K562 (cell line): ENCODE measurements at regions not wholly inside any gene's neighbourhood (a gene's known extent, or its start where the extent isn't known, plus 50 kb on each side); places are given as distances from the start of the nearest gene placed in this dataset.

Source experiments
- ATAC-seq: fragments of 200-7000 bp; cut with Tn5 transposase; 3 replicates; pipeline ENCODE4 v1.9.1; 2020; ENCODE audit warnings: moderate library complexity
- BruUV-seq: library from RNA; stranded (reverse); fragments of 400-500 nt; replicated peaks from 2 replicates; lab custom pipeline; 2021; lab: Mats Ljungman, UMichigan
- CTCF ChIA-PET: fragments of 300-600 bp; formaldehyde crosslinking; extraction: SDS; loops from one replicate; lab custom pipeline; 2021; ENCODE audit warnings: low intra/inter-chr PET ratio; lab: Yijun Ruan, JAX
- POLR2A ChIA-PET: fragments of 300-600, 350-650 bp; sonication (Branson Sonifier 250); formaldehyde crosslinking; extraction: SDS; loops from one replicate; lab custom pipeline; 2021; ENCODE audit warnings: antibody characterized with exemption, inconsistent platforms; lab: Yijun Ruan, JAX
- DNase-seq, 4 experiments: peaks; one replicate each; pipeline versions ENCODE4 v3.0.0 to v3.0.0-alpha.2; 2011 to 2018; ENCODE audit warnings: low spot score in 3 of 4, mixed read lengths in 3 of 4; ENCODE audit errors: extremely low read depth in 1 of 4
- FAIRE-seq: peaks from 2 replicates; lab custom pipeline; 2011; peaks lifted over from hg19 to GRCh38; lab: Jason Lieb, UNC
- H2AFZ ChIP-seq: 2 replicates; pipeline ENCODE4 v1.6.0; 2011; ENCODE audit warnings: low read depth, low read length, control low read depth, inconsistent platforms
- H3K27ac ChIP-seq: fragments of 200-600 bp; 3 replicates; pipeline ENCODE4 v1.8.0; 2011; ENCODE audit warnings: low read depth, mild to moderate bottlenecking, control low read depth, inconsistent platforms, low read length, moderate library complexity, mixed read lengths; ENCODE audit errors: extremely low read depth
- H3K27me3 ChIP-seq, 2 experiments: fragments of 300-600 bp in 1 of 2; 2 replicates in 1 of 2; 3 replicates in 1 of 2; pipeline versions ENCODE4 v1.6.0 to v1.8.0; 2011; ENCODE audit warnings: inconsistent platforms in 2 of 2, low read length in 2 of 2, mild to moderate bottlenecking in 1 of 2, mixed read lengths in 1 of 2, moderate library complexity in 1 of 2; ENCODE audit not compliant: control insufficient read depth in 2 of 2, insufficient read depth in 2 of 2
- H3K36me3 ChIP-seq: fragments of 300-600 bp; 3 replicates; pipeline ENCODE4 v1.8.0; 2011; ENCODE audit warnings: mild to moderate bottlenecking, low read length, inconsistent platforms; ENCODE audit not compliant: control insufficient read depth, insufficient read depth
- H3K4me1 ChIP-seq, 2 experiments: fragments of 200-600 bp in 1 of 2; replicated peaks in 1 of 2; 2 replicates in 1 of 2; 3 replicates in 1 of 2; pipeline versions ENCODE4 v1.5.1 to v1.8.0; 2011; ENCODE audit warnings: inconsistent platforms in 2 of 2, low read length in 2 of 2, mild to moderate bottlenecking in 1 of 2, mixed read lengths in 1 of 2, moderate library complexity in 1 of 2; ENCODE audit not compliant: control insufficient read depth in 2 of 2, insufficient read depth in 2 of 2
- H3K4me2 ChIP-seq: 2 replicates; pipeline ENCODE4 v1.6.1; 2011; ENCODE audit warnings: low read length, control low read depth, inconsistent platforms, mixed read lengths; ENCODE audit not compliant: insufficient read depth
- H3K4me3 ChIP-seq: fragments of 200-600 bp; sonication (generic), shearing (Covaris generic); 2 replicates; pipeline ENCODE4 v1.5.1; 2016; ENCODE audit warnings: control low read depth, inconsistent platforms
- H3K79me2 ChIP-seq: fragments of 200-600 bp; 3 replicates; pipeline ENCODE4 v1.8.0; 2011; ENCODE audit warnings: low read length, inconsistent platforms; ENCODE audit not compliant: control insufficient read depth, insufficient read depth
- H3K9ac ChIP-seq, 2 experiments: 2 replicates each; pipeline versions ENCODE4 v1.6.0 to v1.6.1; 2011; ENCODE audit warnings: low read depth in 2 of 2, low read length in 2 of 2, control low read depth in 1 of 2, inconsistent platforms in 1 of 2, mild to moderate bottlenecking in 1 of 2, mixed read lengths in 1 of 2; ENCODE audit not compliant: insufficient read depth in 1 of 2
- H3K9me1 ChIP-seq: one replicate; pipeline ENCODE4 v1.6.0; 2011; ENCODE audit warnings: inconsistent platforms, mild to moderate bottlenecking, low read length, moderate library complexity; ENCODE audit not compliant: control insufficient read depth, insufficient read depth
- H3K9me3 ChIP-seq: replicated peaks from 2 replicates; pipeline ENCODE4 v1.5.1; 2011; ENCODE audit warnings: low read depth, low read length, inconsistent platforms; ENCODE audit not compliant: control insufficient read depth, insufficient read depth
- H4K20me1 ChIP-seq: replicated peaks from 2 replicates; pipeline ENCODE4 v1.6.1; 2011; ENCODE audit warnings: low read length, inconsistent platforms, mixed read lengths; ENCODE audit not compliant: control insufficient read depth, insufficient read depth
- PRDM10 ChIP-seq: fragments of 450-650 bp; IDR thresholded peaks from 2 replicates; pipeline ENCODE4 v1.6.1; 2018; ENCODE audit not compliant: partially characterized antibody
- TCFL5 ChIP-seq: fragments of 250-450 bp; sonication (Bioruptor Pico); conservative IDR thresholded peaks from 2 replicates; pipeline ENCODE4 v1.6.1; 2021; ENCODE audit warnings: mild to moderate bottlenecking, moderate library complexity, matching md5 sums
- TRIM28 ChIP-seq: fragments of 450-650 bp; IDR thresholded peaks from 2 replicates; pipeline ENCODE4 v1.6.1; 2017
- WGBS: fragments of 100-300 bp; shearing (Covaris generic); methylation state at CpG from one replicate; pipeline ENCODE4 v1.1.6; 2016; ENCODE audit warnings: low coverage, mixed read lengths; ENCODE audit not compliant: insufficient coverage; ENCODE audit errors: missing lambda C conversion rate; 5-methylcytosine and 5-hydroxymethylcytosine counted together
- in situ Hi-C: fragments of 300-500 bp; cut with MboI; formaldehyde crosslinking; loops from 4 replicates; pipeline ENCODE4 v1.15.0; 2018; ENCODE audit warnings: inconsistent platforms, mixed read lengths
- intact Hi-C: fragments of 100-400 bp; cut with micrococcal nuclease; formaldehyde crosslinking; loops from 2 replicates; pipeline ENCODE4 v1.14.2; 2022
- TF ChIP-seq, protein P1 (sequence below): sonication (generic); formaldehyde crosslinking; IDR thresholded peaks from 2 replicates; pipeline ENCODE4 v1.5.0; 2020; ENCODE audit warnings: missing genetic modification reagents

DNA sequence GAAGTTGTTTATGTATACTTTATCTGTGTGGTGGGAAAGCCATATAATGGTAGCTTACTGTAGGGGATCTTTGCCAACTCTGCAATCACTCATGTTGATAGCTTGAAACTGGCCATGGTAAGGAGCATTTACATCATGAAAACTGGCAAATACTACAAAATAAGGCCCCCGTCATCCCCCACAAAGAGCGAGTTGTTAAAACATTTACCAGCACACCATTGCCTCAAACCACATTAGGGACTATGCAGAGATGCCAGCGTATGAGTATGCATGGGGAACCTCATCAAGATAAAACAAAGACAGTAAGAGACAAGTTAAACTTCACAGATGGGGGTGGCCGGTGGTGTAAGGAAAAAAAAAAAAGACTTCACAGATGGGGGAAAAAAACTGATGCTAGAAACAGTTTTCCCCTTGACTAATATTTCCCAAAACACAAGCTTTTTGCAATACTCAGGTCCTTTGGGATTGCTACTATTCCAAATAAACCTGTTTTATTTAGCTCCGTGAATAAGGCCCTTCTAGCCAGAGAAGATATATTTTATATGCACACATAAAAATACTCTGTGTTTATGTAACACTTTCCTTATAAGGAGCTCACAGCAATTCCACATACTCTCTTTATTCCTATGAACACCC is 70.6 kb upstream of the SERP2 start (continued):
- TF ChIP-seq, protein P1, sequence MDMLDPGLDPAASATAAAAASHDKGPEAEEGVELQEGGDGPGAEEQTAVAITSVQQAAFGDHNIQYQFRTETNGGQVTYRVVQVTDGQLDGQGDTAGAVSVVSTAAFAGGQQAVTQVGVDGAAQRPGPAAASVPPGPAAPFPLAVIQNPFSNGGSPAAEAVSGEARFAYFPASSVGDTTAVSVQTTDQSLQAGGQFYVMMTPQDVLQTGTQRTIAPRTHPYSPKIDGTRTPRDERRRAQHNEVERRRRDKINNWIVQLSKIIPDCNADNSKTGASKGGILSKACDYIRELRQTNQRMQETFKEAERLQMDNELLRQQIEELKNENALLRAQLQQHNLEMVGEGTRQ (CRISPR knock-in tag), result no peak
- no peak for TF ChIP-seq PRDM10
- TF ChIP-seq TCFL5 (CRISPR knock-in tag), result no peak
- TF ChIP-seq, all 486 proteins: peak for 0

DNA sequence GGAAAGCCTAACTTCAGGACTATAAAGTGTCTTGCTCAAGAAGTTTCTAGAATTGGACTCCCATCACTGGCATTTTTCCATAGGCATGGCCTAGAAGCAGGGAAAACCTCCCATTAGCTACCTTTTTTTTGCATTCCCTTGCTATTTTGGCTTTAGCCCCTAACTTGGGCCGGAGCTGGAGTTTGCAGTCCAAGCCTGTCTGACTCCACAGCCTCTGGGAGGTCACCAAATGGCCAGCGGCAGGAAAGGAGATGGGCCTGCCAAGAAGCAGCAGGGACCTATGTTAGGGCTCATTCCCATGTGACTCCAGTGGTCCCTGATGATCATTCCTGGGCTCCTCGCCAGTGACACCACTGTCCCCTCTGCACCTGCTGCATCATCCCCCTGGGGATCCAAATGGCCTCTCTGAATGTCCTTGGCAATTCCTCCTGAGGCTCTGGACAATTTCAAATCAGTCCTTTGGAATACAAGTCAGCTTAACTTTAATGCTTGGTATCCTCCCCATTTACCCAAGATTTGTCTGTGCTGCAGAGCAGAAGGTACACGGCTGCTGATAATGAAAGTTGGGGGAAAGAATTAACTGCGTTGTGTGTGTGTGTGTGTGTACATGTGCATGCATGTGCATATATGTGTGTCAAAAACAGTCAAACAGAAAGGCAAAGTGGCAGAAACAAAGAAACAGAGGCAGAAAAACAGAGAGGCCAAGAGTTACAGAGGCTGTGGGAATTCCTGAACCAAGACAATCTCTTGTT is 69.8 kb upstream of the SERP2 start:
- 11% methylated on average over 3 of the region's 5 CpGs for WGBS
- H3K4me3 ChIP-seq, result no peak overlapping the region
- H2AFZ ChIP-seq, result no peak overlapping the region
- H3K27me3 ChIP-seq, result peaks cover 2 to 34% of the 10 kb centered on the region in 2 experiments; a peak in 3 of 5 replicates
- H3K4me2 ChIP-seq, result no peak overlapping the region
- in situ Hi-C loops, result no loop called here
- H4K20me1 ChIP-seq, result no peaks in the 10 kb centered on the region
- no TSS peak for BruUV-seq
- DNase-seq, result no peak
- H3K36me3 ChIP-seq, result no peaks in the 10 kb centered on the region
- no peak for FAIRE-seq
- H3K9me3 ChIP-seq, result no peaks in the 10 kb centered on the region
- H3K9ac ChIP-seq, result no peak overlapping the region
- POLR2A ChIA-PET, result interaction anchor here (1.5 kb wide), 1 partner anchor 8 kb away, joined by 3 read pairs; no protein-coding TSS in a partner anchor
- no peaks in the 10 kb centered on the region for H3K9me1 ChIP-seq
- intact Hi-C loops, result no loop called here
- CTCF ChIA-PET, result no interaction called here
- no peaks in the 10 kb centered on the region for H3K4me1 ChIP-seq
- ATAC-seq, result no peak
- no peak for TF ChIP-seq TRIM28
- H3K79me2 ChIP-seq, result no peaks in the 10 kb centered on the region
- H3K27ac ChIP-seq, result no peak overlapping the region
